CD14-positive monocyte (primary cell): ENCODE measurements at regions not wholly inside any gene's neighbourhood (a gene's known extent, or its start where the extent isn't known, plus 50 kb on each side); places are given as distances from the start of the nearest gene placed in this dataset.

Experiments used
- DNase-seq, 3 donors: peaks; one replicate each; pipeline ENCODE4 v3.0.0-alpha.2; 2011 to 2022
- H2AFZ ChIP-seq: 2 replicates; pipeline ENCODE4 v1.6.0; 2012; ENCODE audit warnings: mild to moderate bottlenecking, low read depth, low read length, inconsistent platforms; ENCODE audit not compliant: insufficient read depth, poor library complexity, severe bottlenecking
- H3K27ac ChIP-seq, 2 donors: 1 replicate in 1 of 2; 2 replicates in 1 of 2; pipeline ENCODE4 v1.5.1; 2012 to 2013; ENCODE audit warnings: low read length in 2 of 2, control low read depth in 1 of 2, inconsistent platforms in 1 of 2, low read depth in 1 of 2, mild to moderate bottlenecking in 1 of 2
- H3K27me3 ChIP-seq, 2 donors: one replicate each; pipeline versions ENCODE4 v1.6.0 to v1.6.1; 2011 to 2013; ENCODE audit warnings: low read length in 2 of 2; ENCODE audit not compliant: control insufficient read depth in 2 of 2, insufficient read depth in 2 of 2
- H3K36me3 ChIP-seq, 2 donors: replicated peaks in 1 of 2; 1 replicate in 1 of 2; 2 replicates in 1 of 2; pipeline versions ENCODE4 v1.5.1 to v1.6.1; 2012 to 2013; ENCODE audit warnings: low read length in 2 of 2, control low read depth in 1 of 2, inconsistent platforms in 1 of 2, mild to moderate bottlenecking in 1 of 2; ENCODE audit not compliant: insufficient read depth in 2 of 2, control insufficient read depth in 1 of 2
- H3K4me1 ChIP-seq, 2 donors: 1 replicate in 1 of 2; 2 replicates in 1 of 2; pipeline versions ENCODE4 v1.5.1 to v1.6.1; 2012 to 2013; ENCODE audit warnings: low read length in 2 of 2, control low read depth in 1 of 2, inconsistent platforms in 1 of 2, mild to moderate bottlenecking in 1 of 2, moderate library complexity in 1 of 2; ENCODE audit not compliant: insufficient read depth in 2 of 2, control insufficient read depth in 1 of 2
- H3K4me2 ChIP-seq: replicated peaks from 2 replicates; pipeline ENCODE3; 2012; ENCODE audit warnings: low read length, moderate library complexity, mild to moderate bottlenecking; ENCODE audit not compliant: poor library complexity, severe bottlenecking; ENCODE audit errors: extremely low read depth
- H3K4me3 ChIP-seq, 3 experiments: fragments of 200-600 bp in 1 of 3; sonication (generic) in 1 of 3; replicated peaks in 1 of 3; 1 replicate in 2 of 3; 2 replicates in 1 of 3; pipeline ENCODE4 v1.5.1; 2011 to 2013; ENCODE audit warnings: low read length in 3 of 3, mild to moderate bottlenecking in 3 of 3, control low read depth in 2 of 3, low read depth in 2 of 3, inconsistent platforms in 1 of 3, moderate library complexity in 1 of 3
- H3K79me2 ChIP-seq: 2 replicates; pipeline ENCODE4 v1.6.0; 2012; ENCODE audit warnings: mild to moderate bottlenecking, control low read depth, inconsistent platforms, low read length, moderate library complexity; ENCODE audit not compliant: insufficient read depth
- H3K9ac ChIP-seq: 2 replicates; pipeline ENCODE4 v1.6.0; 2017; ENCODE audit warnings: low read length, mild to moderate bottlenecking; ENCODE audit not compliant: insufficient read depth, poor library complexity, severe bottlenecking
- H3K9me3 ChIP-seq, 2 donors: replicated peaks in 1 of 2; 1 replicate in 1 of 2; 2 replicates in 1 of 2; pipeline versions ENCODE4 v1.5.1 to v1.6.1; 2012 to 2013; ENCODE audit warnings: low read length in 2 of 2, control low read depth in 1 of 2; ENCODE audit not compliant: control insufficient read depth in 1 of 2, insufficient read depth in 1 of 2
- H4K20me1 ChIP-seq: 2 replicates; pipeline ENCODE4 v1.6.0; 2012; ENCODE audit warnings: mild to moderate bottlenecking, low read length, control low read depth, moderate library complexity; ENCODE audit not compliant: insufficient read depth
- H3K27ac Mint-ChIP-seq, 7 donors: one replicate each; pipeline ENCODE4 v1.8.0; 2020; ENCODE audit warnings: mild to moderate bottlenecking in 7 of 7, mixed read lengths in 7 of 7, moderate library complexity in 6 of 7, inconsistent platforms in 2 of 7
- H3K27me3 Mint-ChIP-seq, 3 donors: one replicate each; pipeline ENCODE4 v1.8.0; 2021 to 2022; ENCODE audit warnings: low read depth in 3 of 3, mild to moderate bottlenecking in 3 of 3, mixed read lengths in 3 of 3, moderate library complexity in 3 of 3, inconsistent platforms in 1 of 3
- H3K36me3 Mint-ChIP-seq, 2 donors: one replicate each; pipeline ENCODE4 v1.8.0; 2020; ENCODE audit warnings: mixed read lengths in 2 of 2, inconsistent platforms in 1 of 2, mild to moderate bottlenecking in 1 of 2
- H3K4me1 Mint-ChIP-seq: one replicate; pipeline ENCODE4 v1.8.0; 2020; ENCODE audit warnings: mild to moderate bottlenecking, mixed read lengths
- H3K4me3 Mint-ChIP-seq, 2 donors: one replicate each; pipeline ENCODE4 v1.8.0; 2020; ENCODE audit warnings: mild to moderate bottlenecking in 2 of 2, mixed read lengths in 2 of 2, moderate library complexity in 1 of 2
- H3K9me3 Mint-ChIP-seq, 7 donors: one replicate each; pipeline ENCODE4 v1.8.0; 2020 to 2022; ENCODE audit warnings: mixed read lengths in 7 of 7, mild to moderate bottlenecking in 6 of 7, moderate library complexity in 6 of 7, inconsistent platforms in 2 of 7
- WGBS: methylation state at CpG from one replicate; pipeline ENCODE4 v1.1.5; 2013; ENCODE audit warnings: missing lambda C conversion rate; ENCODE audit not compliant: insufficient coverage; 5-methylcytosine and 5-hydroxymethylcytosine counted together
- intact Hi-C, 2 donors: fragments of 100-400 bp; cut with micrococcal nuclease; formaldehyde crosslinking; loops; one replicate each; pipeline versions ENCODE4 v1.15.0 to v1.15.1; 2023
- TF ChIP-seq, protein P1 (sequence below): fragments of 200-600 bp; IDR thresholded peaks from one replicate; pipeline ENCODE4 v1.8.0; 2022; ENCODE audit warnings: antibody characterized with exemption, mild to moderate bottlenecking

DNA sequence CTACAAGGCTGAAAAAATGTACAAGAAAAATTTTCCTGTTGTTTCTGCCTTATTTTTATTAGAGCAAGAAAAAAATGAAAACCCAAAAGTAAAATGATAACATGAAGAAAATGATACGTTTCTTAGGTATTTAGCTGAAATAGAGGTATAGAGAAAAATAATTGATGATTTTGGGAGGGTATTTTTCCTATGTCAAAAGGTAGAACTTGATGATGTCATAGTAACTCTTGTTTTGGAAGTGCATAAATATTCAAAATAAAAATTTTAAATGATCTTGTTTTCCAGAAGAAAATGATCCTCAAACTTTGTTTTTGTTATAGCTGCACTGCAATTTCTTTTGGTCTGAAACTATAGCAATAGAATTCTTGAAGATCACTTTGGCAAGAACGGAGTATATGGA, 608.8 kb upstream of the BOD1L1 start:
- no peaks in the 10 kb centered on the region for H3K36me3 Mint-ChIP-seq
- no CpG with 5 or more reads among the region's 2 CpGs for WGBS

DNA sequence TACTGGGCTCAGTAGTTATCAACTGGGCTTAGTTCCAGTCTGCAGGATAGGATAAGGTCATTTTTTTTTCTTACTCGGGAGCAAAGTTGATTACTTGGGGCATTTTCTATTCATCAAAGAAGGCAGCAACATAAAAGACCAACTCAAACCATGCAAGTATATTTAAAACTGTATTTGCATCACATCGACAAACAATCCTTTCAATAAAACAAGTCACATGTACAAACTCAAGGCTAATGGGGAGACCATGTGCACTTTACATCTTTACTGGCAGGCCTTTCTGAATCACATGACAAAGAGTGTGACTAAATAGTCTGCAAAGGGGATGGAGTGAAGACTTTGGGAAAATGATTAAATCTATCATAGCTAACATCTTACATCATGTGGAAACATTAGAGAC, 610.4 kb upstream of the BOD1L1 start:
- TF ChIP-seq, protein P1, sequence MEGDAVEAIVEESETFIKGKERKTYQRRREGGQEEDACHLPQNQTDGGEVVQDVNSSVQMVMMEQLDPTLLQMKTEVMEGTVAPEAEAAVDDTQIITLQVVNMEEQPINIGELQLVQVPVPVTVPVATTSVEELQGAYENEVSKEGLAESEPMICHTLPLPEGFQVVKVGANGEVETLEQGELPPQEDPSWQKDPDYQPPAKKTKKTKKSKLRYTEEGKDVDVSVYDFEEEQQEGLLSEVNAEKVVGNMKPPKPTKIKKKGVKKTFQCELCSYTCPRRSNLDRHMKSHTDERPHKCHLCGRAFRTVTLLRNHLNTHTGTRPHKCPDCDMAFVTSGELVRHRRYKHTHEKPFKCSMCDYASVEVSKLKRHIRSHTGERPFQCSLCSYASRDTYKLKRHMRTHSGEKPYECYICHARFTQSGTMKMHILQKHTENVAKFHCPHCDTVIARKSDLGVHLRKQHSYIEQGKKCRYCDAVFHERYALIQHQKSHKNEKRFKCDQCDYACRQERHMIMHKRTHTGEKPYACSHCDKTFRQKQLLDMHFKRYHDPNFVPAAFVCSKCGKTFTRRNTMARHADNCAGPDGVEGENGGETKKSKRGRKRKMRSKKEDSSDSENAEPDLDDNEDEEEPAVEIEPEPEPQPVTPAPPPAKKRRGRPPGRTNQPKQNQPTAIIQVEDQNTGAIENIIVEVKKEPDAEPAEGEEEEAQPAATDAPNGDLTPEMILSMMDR, result no peak
- no peak overlapping the region for H2AFZ ChIP-seq
- WGBS, result no CpG with 5 or more reads among the region's 2 CpGs

More for the DNA sequence above, 608.8 kb upstream of the BOD1L1 start:
- Histone ChIP-seq H3K4me1 (no peaks in the 10 kb centered on the region), H3K27me3 (no peaks in the 10 kb centered on the region), H3K9ac (no peak overlapping the region), H3K27ac (no peak overlapping the region), H3K4me2 (no peak overlapping the region), H3K9me3 (no peaks in the 10 kb centered on the region), H4K20me1 (no peaks in the 10 kb centered on the region), H3K36me3 (no peaks in the 10 kb centered on the region), H3K79me2 (no peaks in the 10 kb centered on the region), H2AFZ (no peak overlapping the region), H3K4me3 (no peak overlapping the region)
- no peak overlapping the region for H3K27ac Mint-ChIP-seq
- TF ChIP-seq, protein P1, result no peak
- H3K9me3 Mint-ChIP-seq, result peaks cover 0 to 6% (median 2%) of the 10 kb centered on the region in 7 donors
- DNase-seq, result no peak
- no peaks in the 10 kb centered on the region for H3K4me1 Mint-ChIP-seq
- intact Hi-C loops, result no loop called here
- peaks cover 0 to 1% (median 0%) of the 10 kb centered on the region in 3 donors for H3K27me3 Mint-ChIP-seq
- H3K4me3 Mint-ChIP-seq, result no peak overlapping the region

More for the DNA sequence above, 610.4 kb upstream of the BOD1L1 start:
- Mint-ChIP-seq H3K27me3 (peaks cover 0 to 1% (median 0%) of the 10 kb centered on the region in 3 donors), H3K27ac (no peak overlapping the region), H3K36me3 (no peaks in the 10 kb centered on the region), H3K4me1 (no peaks in the 10 kb centered on the region), H3K9me3 (peaks cover 0 to 6% (median 0%) of the 10 kb centered on the region in 7 donors), H3K4me3 (no peak overlapping the region)
- H3K36me3 ChIP-seq, result no peaks in the 10 kb centered on the region
- H3K27me3 ChIP-seq, result no peaks in the 10 kb centered on the region
- no peaks in the 10 kb centered on the region for H3K4me1 ChIP-seq
- no peak overlapping the region for H3K4me3 ChIP-seq
- H3K9me3 ChIP-seq, result no peaks in the 10 kb centered on the region
- DNase-seq, result no peak
- intact Hi-C loops, result no loop called here
- H3K79me2 ChIP-seq, result no peaks in the 10 kb centered on the region
- no peak overlapping the region for H3K9ac ChIP-seq
- no peak overlapping the region for H3K27ac ChIP-seq
- H4K20me1 ChIP-seq, result no peaks in the 10 kb centered on the region
- H3K4me2 ChIP-seq, result no peak overlapping the region
